ENCODE measurements at regions not wholly inside any gene's neighbourhood (a gene's known extent, or its start where the extent isn't known, plus 50 kb on each side); places are given as distances from the start of the nearest gene placed in this dataset.
"Not testable (repeated sequence)": the region's sequence is repeated elsewhere in the genome, so short reads cannot be mapped to it uniquely, and the experiment has no call there.

- POLR2A ChIA-PET, result interaction anchor here (0.6 kb wide), 1 partner anchor 31 kb away, joined by 3 read pairs; no protein-coding TSS in a partner anchor
- H3K36me3 ChIP-seq (ENCODE audit: control insufficient read depth, insufficient read depth, low read length); H3K4me3 ChIP-seq; H3K4me2 ChIP-seq (ENCODE audit: insufficient read depth, low read length); H3K79me2 ChIP-seq (ENCODE audit: control insufficient read depth, insufficient read depth, low read length); H3K27me3 ChIP-seq (ENCODE audit: control insufficient read depth in 2 of 2, insufficient read depth in 2 of 2, low read length in 2 of 2); DNase-seq (ENCODE audit: extremely low read depth in 1 of 4, low spot score in 3 of 4); H4K20me1 ChIP-seq (replicated peaks; ENCODE audit: control insufficient read depth, insufficient read depth, low read length); H2AFZ ChIP-seq (ENCODE audit: low read depth, low read length); H3K9me3 ChIP-seq (replicated peaks; ENCODE audit: control insufficient read depth, insufficient read depth, low read depth, low read length); H3K9me1 ChIP-seq (ENCODE audit: control insufficient read depth, insufficient read depth, low read length); H3K9ac ChIP-seq (ENCODE audit: insufficient read depth in 1 of 2, low read depth in 2 of 2, low read length in 2 of 2); intact Hi-C loops (cut with micrococcal nuclease); in situ Hi-C loops (cut with MboI); CTCF ChIA-PET (ENCODE audit: low intra/inter-chr PET ratio); FAIRE-seq; BruUV-seq (replicated peaks); ATAC-seq; H3K27ac ChIP-seq (ENCODE audit: extremely low read depth, low read depth, low read length): not testable (repeated sequence)
- peaks cover 18 to 60% of the 10 kb centered on the region in 2 experiments; a peak in 4 of 5 replicates for H3K4me1 ChIP-seq (replicated peaks in 1 of 2; ENCODE audit: control insufficient read depth in 2 of 2, insufficient read depth in 2 of 2, low read length in 2 of 2)
- 34% methylated on average over 7 of the region's 13 CpGs for WGBS (ENCODE audit: insufficient coverage, low coverage, missing lambda C conversion rate)
Observed at GRCh38 chr16:29181254-29181780, 196.5 kb downstream of the LAT start.

- Histone ChIP-seq H3K27me3 (ENCODE audit: control insufficient read depth in 2 of 2, insufficient read depth in 2 of 2, low read length in 2 of 2) (peaks cover 0 to 15% of the 10 kb centered on the region in 2 experiments; a peak in 2 of 5 replicates), H3K4me1 (replicated peaks in 1 of 2; ENCODE audit: control insufficient read depth in 2 of 2, insufficient read depth in 2 of 2, low read length in 2 of 2) (peaks cover 18 to 59% of the 10 kb centered on the region in 2 experiments; a peak in 4 of 5 replicates)
- BruUV-seq (replicated peaks); intact Hi-C loops (cut with micrococcal nuclease); ATAC-seq; DNase-seq (ENCODE audit: extremely low read depth in 1 of 4, low spot score in 3 of 4); FAIRE-seq; in situ Hi-C loops (cut with MboI); H3K9ac ChIP-seq (ENCODE audit: insufficient read depth in 1 of 2, low read depth in 2 of 2, low read length in 2 of 2); H3K4me2 ChIP-seq (ENCODE audit: insufficient read depth, low read length); H3K79me2 ChIP-seq (ENCODE audit: control insufficient read depth, insufficient read depth, low read length); H3K4me3 ChIP-seq; H3K27ac ChIP-seq (ENCODE audit: extremely low read depth, low read depth, low read length); CTCF ChIA-PET (ENCODE audit: low intra/inter-chr PET ratio); H4K20me1 ChIP-seq (replicated peaks; ENCODE audit: control insufficient read depth, insufficient read depth, low read length); H3K36me3 ChIP-seq (ENCODE audit: control insufficient read depth, insufficient read depth, low read length); H2AFZ ChIP-seq (ENCODE audit: low read depth, low read length); H3K9me3 ChIP-seq (replicated peaks; ENCODE audit: control insufficient read depth, insufficient read depth, low read depth, low read length); H3K9me1 ChIP-seq (ENCODE audit: control insufficient read depth, insufficient read depth, low read length): not testable (repeated sequence)
- WGBS (ENCODE audit: insufficient coverage, low coverage, missing lambda C conversion rate), result 23% methylated on average over 6 of the region's 15 CpGs
- POLR2A ChIA-PET, result interaction anchor here (0.8 kb wide), 1 partner anchor 1357 kb away, joined by 3 read pairs; no protein-coding TSS in a partner anchor
Observed at GRCh38 chr16:29180206-29180600, 195.4 kb downstream of the LAT start.

Measured in K562 (cell line).